Posterior cingulate gyrus (tissue), 11 donors: ENCODE measurements at regions not wholly inside any gene's neighbourhood (a gene's known extent, or its start where the extent isn't known, plus 50 kb on each side); places are given as distances from the start of the nearest gene placed in this dataset.
"Not testable (repeated sequence)": the region's sequence is repeated elsewhere in the genome, so short reads cannot be mapped to it uniquely, and the experiment has no call there.

Experiments used
- DNase-seq, 10 donors: peaks; one replicate each; pipeline versions ENCODE4 v3.0.0 to v3.0.0-alpha.2; 2020 to 2021; ENCODE audit warnings: mixed read lengths in 3 of 10
- intact Hi-C: fragments of 100-400 bp; cut with DNase I; formaldehyde crosslinking; loops from one replicate; pipeline ENCODE4 v1.15.1; 2023

GRCh38 chr7:113625494-113626102, 293.2 kb downstream of the PPP1R3A start:
- intact Hi-C loops, result no loop called here
- DNase-seq, result no peak

GRCh38 chr7:113622796-113623195, 296.0 kb downstream of the PPP1R3A start:
- intact Hi-C loops, result no loop called here
- no peak for DNase-seq

- intact Hi-C loops, result no loop called here
- DNase-seq, result no peak
Measured at GRCh38 chr7:113610572-113610971, 308.2 kb downstream of the PPP1R3A start.

- peak in 1 of 10 donors; percentile 2 for DNase-seq
- intact Hi-C loops, result no loop called here
Measured at GRCh38 chr7:113608782-113609181, 310.0 kb downstream of the PPP1R3A start.

- DNase-seq, result no peak
- intact Hi-C loops, result no loop called here
Measured at GRCh38 chr7:113606325-113606724, 312.5 kb downstream of the PPP1R3A start.

GRCh38 chr7:113600428-113600827, 318.4 kb downstream of the PPP1R3A start:
- intact Hi-C loops, result not testable (repeated sequence)
- peak in 1 of 10 donors; percentile 51 for DNase-seq

GRCh38 chr7:113593455-113593854, 325.4 kb downstream of the PPP1R3A start:
- intact Hi-C loops, result not testable (repeated sequence)
- DNase-seq, result peak in 3 of 10 donors; percentile 5 to 74 (median 28)

- intact Hi-C loops, DNase-seq: not testable (repeated sequence)
Measured at GRCh38 chr7:113592924-113593323, 325.9 kb downstream of the PPP1R3A start.

GRCh38 chr7:113582471-113582870, 336.3 kb downstream of the PPP1R3A start:
- no peak for DNase-seq
- intact Hi-C loops, result no loop called here

- DNase-seq, result peak in 1 of 10 donors; percentile 55
- intact Hi-C loops, result not testable (repeated sequence)
Measured at GRCh38 chr7:113563257-113563656, 355.6 kb downstream of the PPP1R3A start.

GRCh38 chr7:113562801-113563200, 356.0 kb downstream of the PPP1R3A start:
- intact Hi-C loops, result no loop called here
- no peak for DNase-seq

GRCh38 chr7:113562242-113562641, 356.6 kb downstream of the PPP1R3A start:
- DNase-seq, result no peak
- intact Hi-C loops, result no loop called here

- no peak for DNase-seq
- intact Hi-C loops, result no loop called here
Measured at GRCh38 chr7:113561446-113561845, 357.4 kb downstream of the PPP1R3A start.

- intact Hi-C loops, result no loop called here
- DNase-seq, result no peak
Measured at GRCh38 chr7:113550966-113551365, 367.8 kb downstream of the PPP1R3A start.

GRCh38 chr7:113548561-113548960, 370.2 kb downstream of the PPP1R3A start:
- no peak for DNase-seq
- intact Hi-C loops, result no loop called here

GRCh38 chr7:113548137-113548536, 370.7 kb downstream of the PPP1R3A start:
- no peak for DNase-seq
- intact Hi-C loops, result no loop called here

GRCh38 chr7:113521468-113521867, 397.3 kb downstream of the PPP1R3A start:
- intact Hi-C loops, result no loop called here
- DNase-seq, result no peak

GRCh38 chr7:113519472-113519871, 399.3 kb downstream of the PPP1R3A start:
- intact Hi-C loops, result no loop called here
- peak in 1 of 10 donors; percentile 22 for DNase-seq

GRCh38 chr7:113504691-113505090, 386.3 kb upstream of the SMIM30 start:
- intact Hi-C loops, result no loop called here
- DNase-seq, result no peak

- intact Hi-C loops, result no loop called here
- no peak for DNase-seq
Measured at GRCh38 chr7:113504142-113504541, 385.8 kb upstream of the SMIM30 start.

GRCh38 chr7:113496586-113496985, 378.2 kb upstream of the SMIM30 start:
- intact Hi-C loops, DNase-seq: not testable (repeated sequence)

GRCh38 chr7:113494797-113495566, 376.6 kb upstream of the SMIM30 start:
- not testable (repeated sequence) for DNase-seq

More at GRCh38 chr7:113494797-113495566, 376.6 kb upstream of the SMIM30 start:
- intact Hi-C loops, result not testable (repeated sequence)
